Cardiac fibroblast (primary cell): ENCODE measurements at regions not wholly inside any gene's neighbourhood (a gene's known extent, or its start where the extent isn't known, plus 50 kb on each side); places are given as distances from the start of the nearest gene placed in this dataset.
"Not testable (repeated sequence)": the region's sequence is repeated elsewhere in the genome, so short reads cannot be mapped to it uniquely, and the experiment has no call there.

ENCODE experiments used
- DNase-seq, 2 donors: peaks; one replicate each; pipeline versions ENCODE4 v3.0.0 to v3.0.0-alpha.2; 2010; ENCODE audit warnings: low read depth in 2 of 2
- H3K4me3 ChIP-seq, 2 donors: replicated peaks in 1 of 2; 1 replicate in 1 of 2; 2 replicates in 1 of 2; pipeline ENCODE4 v1.5.1; 2011; ENCODE audit warnings: low read depth in 2 of 2, low read length in 2 of 2, mild to moderate bottlenecking in 2 of 2, moderate library complexity in 1 of 2
- CTCF ChIP-seq: IDR thresholded peaks from one replicate; pipeline ENCODE4 v1.5.1; 2011; ENCODE audit warnings: low read depth, mild to moderate bottlenecking, low read length, inconsistent platforms

- no peak for DNase-seq
- no peak for TF ChIP-seq CTCF
- H3K4me3 ChIP-seq = no peak overlapping the region
These were observed 145.4 kb upstream of the GRAMD2B start for GRCh38 chr5:126277762-126278161.

GRCh38 chr5:126280343-126280742 lies 142.9 kb upstream of the GRAMD2B start:
- TF ChIP-seq CTCF = no peak
- DNase-seq = no peak
- H3K4me3 ChIP-seq = no peak overlapping the region

- DNase-seq = no peak
- no peak for TF ChIP-seq CTCF
- H3K4me3 ChIP-seq = no peak overlapping the region
These were observed 142.4 kb upstream of the GRAMD2B start for GRCh38 chr5:126280846-126281245.

GRCh38 chr5:126284977-126285696 lies 138.1 kb upstream of the GRAMD2B start:
- no peak for DNase-seq
- TF ChIP-seq CTCF = no peak
- no peak overlapping the region for H3K4me3 ChIP-seq

GRCh38 chr5:126296121-126296520 lies 127.1 kb upstream of the GRAMD2B start:
- not testable (repeated sequence) for DNase-seq, H3K4me3 ChIP-seq

- DNase-seq = no peak
- no peak for TF ChIP-seq CTCF
- no peak overlapping the region for H3K4me3 ChIP-seq
These were observed 122.9 kb upstream of the GRAMD2B start for GRCh38 chr5:126300293-126300692.

GRCh38 chr5:126301056-126301455 lies 122.2 kb upstream of the GRAMD2B start:
- no peak overlapping the region for H3K4me3 ChIP-seq
- no peak for TF ChIP-seq CTCF
- DNase-seq = no peak
